LHCN-M2 (cell line): ENCODE measurements at regions not wholly inside any gene's neighbourhood (a gene's known extent, or its start where the extent isn't known, plus 50 kb on each side); places are given as distances from the start of the nearest gene placed in this dataset.
"Not testable (repeated sequence)": the region's sequence is repeated elsewhere in the genome, so short reads cannot be mapped to it uniquely, and the experiment has no call there.

Source experiments
- DNase-seq: peaks from one replicate; pipeline ENCODE4 v3.0.0-alpha.2; 2012; ENCODE audit warnings: low read depth

GRCh38 chr2:110394769-110395168, 77.8 kb downstream of the LIMS4 start:
- not testable (repeated sequence) for DNase-seq

GRCh38 chr2:110392366-110392765, 80.2 kb downstream of the LIMS4 start:
- not testable (repeated sequence) for DNase-seq

GRCh38 chr2:110391035-110391418, 81.6 kb downstream of the LIMS4 start:
- DNase-seq = not testable (repeated sequence)

- peak; percentile 0 for DNase-seq
Observed at GRCh38 chr2:110390351-110391034, 82.1 kb downstream of the LIMS4 start.

GRCh38 chr2:110387044-110387443, 85.6 kb downstream of the LIMS4 start:
- DNase-seq = not testable (repeated sequence)

- DNase-seq = not testable (repeated sequence)
Observed at GRCh38 chr2:110386546-110386945, 86.1 kb downstream of the LIMS4 start.

GRCh38 chr2:110384736-110385119, 87.9 kb downstream of the LIMS4 start:
- DNase-seq = not testable (repeated sequence)

- DNase-seq = not testable (repeated sequence)
Observed at GRCh38 chr2:110384109-110384735, 88.4 kb downstream of the LIMS4 start.

- not testable (repeated sequence) for DNase-seq
Observed at GRCh38 chr2:110383163-110384048, 89.2 kb downstream of the LIMS4 start.

GRCh38 chr2:110373519-110373918, 99.1 kb downstream of the LIMS4 start:
- DNase-seq = not testable (repeated sequence)

- DNase-seq = not testable (repeated sequence)
Observed at GRCh38 chr2:110371633-110372032, 101.0 kb downstream of the LIMS4 start.

- not testable (repeated sequence) for DNase-seq
Observed at GRCh38 chr2:110357616-110358015, 115.0 kb downstream of the LIMS4 start.

GRCh38 chr2:110354294-110355018, 118.2 kb downstream of the LIMS4 start:
- not testable (repeated sequence) for DNase-seq

- DNase-seq = not testable (repeated sequence)
Observed at GRCh38 chr2:110350718-110351117, 121.9 kb downstream of the LIMS4 start.

GRCh38 chr2:110348902-110349301, 123.7 kb downstream of the LIMS4 start:
- DNase-seq = not testable (repeated sequence)

- DNase-seq = not testable (repeated sequence)
Observed at GRCh38 chr2:110344405-110345035, 128.1 kb downstream of the LIMS4 start.

GRCh38 chr2:110342077-110342476, 129.7 kb upstream of the MTLN start:
- not testable (repeated sequence) for DNase-seq

GRCh38 chr2:110339126-110339525, 126.8 kb upstream of the MTLN start:
- not testable (repeated sequence) for DNase-seq

- DNase-seq = not testable (repeated sequence)
Observed at GRCh38 chr2:110338277-110339003, 126.1 kb upstream of the MTLN start.

GRCh38 chr2:110336071-110336470, 123.7 kb upstream of the MTLN start:
- not testable (repeated sequence) for DNase-seq
